K562 (cell line): ENCODE measurements at regions not wholly inside any gene's neighbourhood (a gene's known extent, or its start where the extent isn't known, plus 50 kb on each side); places are given as distances from the start of the nearest gene placed in this dataset.

Source experiments
- ATAC-seq: fragments of 200-7000 bp; cut with Tn5 transposase; 3 replicates; pipeline ENCODE4 v1.9.1; 2020; ENCODE audit warnings: moderate library complexity
- BruUV-seq: library from RNA; stranded (reverse); fragments of 400-500 nt; replicated peaks from 2 replicates; lab custom pipeline; 2021; lab: Mats Ljungman, UMichigan
- CTCF ChIA-PET: fragments of 300-600 bp; formaldehyde crosslinking; extraction: SDS; loops from one replicate; lab custom pipeline; 2021; ENCODE audit warnings: low intra/inter-chr PET ratio; lab: Yijun Ruan, JAX
- POLR2A ChIA-PET: fragments of 300-600, 350-650 bp; sonication (Branson Sonifier 250); formaldehyde crosslinking; extraction: SDS; loops from one replicate; lab custom pipeline; 2021; ENCODE audit warnings: antibody characterized with exemption, inconsistent platforms; lab: Yijun Ruan, JAX
- DNase-seq, 4 experiments: peaks; one replicate each; pipeline versions ENCODE4 v3.0.0 to v3.0.0-alpha.2; 2011 to 2018; ENCODE audit warnings: low spot score in 3 of 4, mixed read lengths in 3 of 4; ENCODE audit errors: extremely low read depth in 1 of 4
- FAIRE-seq: peaks from 2 replicates; lab custom pipeline; 2011; peaks lifted over from hg19 to GRCh38; lab: Jason Lieb, UNC
- H2AFZ ChIP-seq: 2 replicates; pipeline ENCODE4 v1.6.0; 2011; ENCODE audit warnings: low read depth, low read length, control low read depth, inconsistent platforms
- H3K27ac ChIP-seq: fragments of 200-600 bp; 3 replicates; pipeline ENCODE4 v1.8.0; 2011; ENCODE audit warnings: low read depth, mild to moderate bottlenecking, control low read depth, inconsistent platforms, low read length, moderate library complexity, mixed read lengths; ENCODE audit errors: extremely low read depth
- H3K27me3 ChIP-seq, 2 experiments: fragments of 300-600 bp in 1 of 2; 2 replicates in 1 of 2; 3 replicates in 1 of 2; pipeline versions ENCODE4 v1.6.0 to v1.8.0; 2011; ENCODE audit warnings: inconsistent platforms in 2 of 2, low read length in 2 of 2, mild to moderate bottlenecking in 1 of 2, mixed read lengths in 1 of 2, moderate library complexity in 1 of 2; ENCODE audit not compliant: control insufficient read depth in 2 of 2, insufficient read depth in 2 of 2
- H3K36me3 ChIP-seq: fragments of 300-600 bp; 3 replicates; pipeline ENCODE4 v1.8.0; 2011; ENCODE audit warnings: mild to moderate bottlenecking, low read length, inconsistent platforms; ENCODE audit not compliant: control insufficient read depth, insufficient read depth
- H3K4me1 ChIP-seq, 2 experiments: fragments of 200-600 bp in 1 of 2; replicated peaks in 1 of 2; 2 replicates in 1 of 2; 3 replicates in 1 of 2; pipeline versions ENCODE4 v1.5.1 to v1.8.0; 2011; ENCODE audit warnings: inconsistent platforms in 2 of 2, low read length in 2 of 2, mild to moderate bottlenecking in 1 of 2, mixed read lengths in 1 of 2, moderate library complexity in 1 of 2; ENCODE audit not compliant: control insufficient read depth in 2 of 2, insufficient read depth in 2 of 2
- H3K4me2 ChIP-seq: 2 replicates; pipeline ENCODE4 v1.6.1; 2011; ENCODE audit warnings: low read length, control low read depth, inconsistent platforms, mixed read lengths; ENCODE audit not compliant: insufficient read depth
- H3K4me3 ChIP-seq: fragments of 200-600 bp; sonication (generic), shearing (Covaris generic); 2 replicates; pipeline ENCODE4 v1.5.1; 2016; ENCODE audit warnings: control low read depth, inconsistent platforms
- H3K79me2 ChIP-seq: fragments of 200-600 bp; 3 replicates; pipeline ENCODE4 v1.8.0; 2011; ENCODE audit warnings: low read length, inconsistent platforms; ENCODE audit not compliant: control insufficient read depth, insufficient read depth
- H3K9ac ChIP-seq, 2 experiments: 2 replicates each; pipeline versions ENCODE4 v1.6.0 to v1.6.1; 2011; ENCODE audit warnings: low read depth in 2 of 2, low read length in 2 of 2, control low read depth in 1 of 2, inconsistent platforms in 1 of 2, mild to moderate bottlenecking in 1 of 2, mixed read lengths in 1 of 2; ENCODE audit not compliant: insufficient read depth in 1 of 2
- H3K9me1 ChIP-seq: one replicate; pipeline ENCODE4 v1.6.0; 2011; ENCODE audit warnings: inconsistent platforms, mild to moderate bottlenecking, low read length, moderate library complexity; ENCODE audit not compliant: control insufficient read depth, insufficient read depth
- H3K9me3 ChIP-seq: replicated peaks from 2 replicates; pipeline ENCODE4 v1.5.1; 2011; ENCODE audit warnings: low read depth, low read length, inconsistent platforms; ENCODE audit not compliant: control insufficient read depth, insufficient read depth
- H4K20me1 ChIP-seq: replicated peaks from 2 replicates; pipeline ENCODE4 v1.6.1; 2011; ENCODE audit warnings: low read length, inconsistent platforms, mixed read lengths; ENCODE audit not compliant: control insufficient read depth, insufficient read depth
- CHD2 ChIP-seq: IDR thresholded peaks from 2 replicates; pipeline ENCODE4 v1.6.1; 2011; ENCODE audit warnings: low read depth, low read length
- ESRRA ChIP-seq: fragments of 450-650 bp; IDR thresholded peaks from 2 replicates; pipeline ENCODE4 v1.6.1; 2014; ENCODE audit warnings: low read depth, mild to moderate bottlenecking, moderate library complexity, borderline replicate concordance
- FOXK1 ChIP-seq: sonication (generic); formaldehyde crosslinking; IDR thresholded peaks from 2 replicates; pipeline ENCODE4 v1.8.0; 2022; ENCODE audit warnings: missing genetic modification reagents, mild to moderate bottlenecking, borderline replicate concordance
- MEIS2 ChIP-seq: fragments of 450-650 bp; IDR thresholded peaks from 2 replicates; pipeline ENCODE4 v1.6.1; 2014; ENCODE audit warnings: mild to moderate bottlenecking; ENCODE audit not compliant: partially characterized antibody
- PTTG1 ChIP-seq: fragments of 450-650 bp; IDR thresholded peaks from 2 replicates; pipeline ENCODE4 v1.6.1; 2016; ENCODE audit warnings: low read depth, mild to moderate bottlenecking, missing genetic modification characterization, missing compliant biosample characterization
- SNRNP70 ChIP-seq: fragments of 200-400 bp; formaldehyde crosslinking; optimal IDR thresholded peaks from 2 replicates; pipeline ENCODE3; 2017; ENCODE audit warnings: low read depth, low read length
- TFAM ChIP-seq: fragments of 250-450 bp; sonication (Bioruptor Pico); conservative IDR thresholded peaks from 2 replicates; pipeline ENCODE4 v1.5.0; 2021; ENCODE audit warnings: mild to moderate bottlenecking, moderate library complexity
- ZNF134 ChIP-seq: fragments of 250-450 bp; sonication (Bioruptor Pico); conservative IDR thresholded peaks from 2 replicates; pipeline ENCODE4 v1.4.0; 2020
- ZNF232 ChIP-seq: sonication (generic); formaldehyde crosslinking; IDR thresholded peaks from 2 replicates; pipeline ENCODE4 v1.8.0; 2022; ENCODE audit warnings: mild to moderate bottlenecking, missing genetic modification reagents
- ZNF253 ChIP-seq: fragments of 250-450 bp; sonication (Bioruptor Pico); conservative IDR thresholded peaks from 2 replicates; pipeline ENCODE4 v1.6.1; 2021; ENCODE audit warnings: mild to moderate bottlenecking
- WGBS: fragments of 100-300 bp; shearing (Covaris generic); methylation state at CpG from one replicate; pipeline ENCODE4 v1.1.6; 2016; ENCODE audit warnings: low coverage, mixed read lengths; ENCODE audit not compliant: insufficient coverage; ENCODE audit errors: missing lambda C conversion rate; 5-methylcytosine and 5-hydroxymethylcytosine counted together
- in situ Hi-C: fragments of 300-500 bp; cut with MboI; formaldehyde crosslinking; loops from 4 replicates; pipeline ENCODE4 v1.15.0; 2018; ENCODE audit warnings: inconsistent platforms, mixed read lengths
- intact Hi-C: fragments of 100-400 bp; cut with micrococcal nuclease; formaldehyde crosslinking; loops from 2 replicates; pipeline ENCODE4 v1.14.2; 2022
- TF ChIP-seq, protein P1 (sequence below): fragments of 250-450 bp; sonication (Bioruptor Pico); IDR thresholded peaks from 2 replicates; pipeline ENCODE4 v1.4.0; 2020; ENCODE audit warnings: mild to moderate bottlenecking, moderate library complexity
- TF ChIP-seq, protein P2 (sequence below): fragments of 200-800 bp; sonication (Bioruptor generic); IDR thresholded peaks from 2 replicates; pipeline ENCODE4 v1.6.1; 2016; ENCODE audit warnings: missing genetic modification characterization, missing compliant biosample characterization
- TF ChIP-seq, protein P3 (sequence below): fragments of 450-650 bp; formaldehyde crosslinking; IDR thresholded peaks from 2 replicates; pipeline ENCODE4 v1.4.0; 2020; ENCODE audit warnings: mild to moderate bottlenecking, moderate library complexity

DNA sequence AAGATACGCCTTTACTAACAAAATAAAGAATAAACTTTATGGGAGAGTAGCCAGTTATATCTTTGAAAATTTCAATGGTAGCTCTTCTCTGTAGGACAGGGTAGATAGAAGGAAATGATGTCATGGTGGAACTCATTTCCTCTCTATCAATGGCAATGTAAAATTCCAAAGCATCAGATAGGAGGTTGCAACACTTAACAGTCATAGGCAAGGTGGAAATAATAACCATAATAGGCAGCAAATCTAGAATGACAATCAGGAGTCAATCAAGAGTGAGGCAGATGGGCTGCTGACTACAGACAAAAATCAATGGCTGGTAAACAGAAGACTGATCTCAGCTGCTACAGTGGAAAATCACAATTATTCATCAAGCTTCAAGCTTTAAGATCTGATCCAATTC, 53.9 kb upstream of the TET2 start:
- H3K27ac ChIP-seq = no peak overlapping the region
- POLR2A ChIA-PET = no interaction called here
- no peak for DNase-seq
- H3K9me3 ChIP-seq = no peaks in the 10 kb centered on the region
- no TSS peak for BruUV-seq
- ATAC-seq = no peak
- no peak overlapping the region for H3K4me3 ChIP-seq
- WGBS = 0% methylated on average over 1 of the region's 1 CpG
- H3K4me2 ChIP-seq = no peak overlapping the region
- no peak overlapping the region for H2AFZ ChIP-seq
- H3K9me1 ChIP-seq = no peaks in the 10 kb centered on the region
- CTCF ChIA-PET = no interaction called here
- no peaks in the 10 kb centered on the region for H3K79me2 ChIP-seq
- intact Hi-C loops = no loop called here
- in situ Hi-C loops = no loop called here
- no peak for FAIRE-seq
- no peaks in the 10 kb centered on the region for H3K27me3 ChIP-seq
- H3K4me1 ChIP-seq = no peaks in the 10 kb centered on the region
- no peaks in the 10 kb centered on the region for H3K36me3 ChIP-seq
- no peak overlapping the region for H3K9ac ChIP-seq
- H4K20me1 ChIP-seq = no peaks in the 10 kb centered on the region
- TF ChIP-seq PTTG1 (tag) (no peak), ZNF253 (CRISPR knock-in tag) (no peak), ZNF134 (CRISPR knock-in tag) (no peak), ZNF232 (CRISPR knock-in tag) (no peak), SNRNP70 (no peak), FOXK1 (no peak), MEIS2 (no peak), CHD2 (no peak), TFAM (CRISPR knock-in tag) (no peak), ESRRA (no peak)
- TF ChIP-seq, protein P1, sequence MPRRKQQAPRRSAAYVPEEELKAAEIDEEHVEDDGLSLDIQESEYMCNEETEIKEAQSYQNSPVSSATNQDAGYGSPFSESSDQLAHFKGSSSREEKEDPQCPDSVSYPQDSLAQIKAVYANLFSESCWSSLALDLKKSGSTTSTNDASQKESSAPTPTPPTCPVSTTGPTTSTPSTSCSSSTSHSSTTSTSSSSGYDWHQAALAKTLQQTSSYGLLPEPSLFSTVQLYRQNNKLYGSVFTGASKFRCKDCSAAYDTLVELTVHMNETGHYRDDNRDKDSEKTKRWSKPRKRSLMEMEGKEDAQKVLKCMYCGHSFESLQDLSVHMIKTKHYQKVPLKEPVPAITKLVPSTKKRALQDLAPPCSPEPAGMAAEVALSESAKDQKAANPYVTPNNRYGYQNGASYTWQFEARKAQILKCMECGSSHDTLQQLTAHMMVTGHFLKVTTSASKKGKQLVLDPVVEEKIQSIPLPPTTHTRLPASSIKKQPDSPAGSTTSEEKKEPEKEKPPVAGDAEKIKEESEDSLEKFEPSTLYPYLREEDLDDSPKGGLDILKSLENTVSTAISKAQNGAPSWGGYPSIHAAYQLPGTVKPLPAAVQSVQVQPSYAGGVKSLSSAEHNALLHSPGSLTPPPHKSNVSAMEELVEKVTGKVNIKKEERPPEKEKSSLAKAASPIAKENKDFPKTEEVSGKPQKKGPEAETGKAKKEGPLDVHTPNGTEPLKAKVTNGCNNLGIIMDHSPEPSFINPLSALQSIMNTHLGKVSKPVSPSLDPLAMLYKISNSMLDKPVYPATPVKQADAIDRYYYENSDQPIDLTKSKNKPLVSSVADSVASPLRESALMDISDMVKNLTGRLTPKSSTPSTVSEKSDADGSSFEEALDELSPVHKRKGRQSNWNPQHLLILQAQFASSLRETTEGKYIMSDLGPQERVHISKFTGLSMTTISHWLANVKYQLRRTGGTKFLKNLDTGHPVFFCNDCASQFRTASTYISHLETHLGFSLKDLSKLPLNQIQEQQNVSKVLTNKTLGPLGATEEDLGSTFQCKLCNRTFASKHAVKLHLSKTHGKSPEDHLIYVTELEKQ (CRISPR knock-in tag) = no peak
- TF ChIP-seq, protein P2, sequence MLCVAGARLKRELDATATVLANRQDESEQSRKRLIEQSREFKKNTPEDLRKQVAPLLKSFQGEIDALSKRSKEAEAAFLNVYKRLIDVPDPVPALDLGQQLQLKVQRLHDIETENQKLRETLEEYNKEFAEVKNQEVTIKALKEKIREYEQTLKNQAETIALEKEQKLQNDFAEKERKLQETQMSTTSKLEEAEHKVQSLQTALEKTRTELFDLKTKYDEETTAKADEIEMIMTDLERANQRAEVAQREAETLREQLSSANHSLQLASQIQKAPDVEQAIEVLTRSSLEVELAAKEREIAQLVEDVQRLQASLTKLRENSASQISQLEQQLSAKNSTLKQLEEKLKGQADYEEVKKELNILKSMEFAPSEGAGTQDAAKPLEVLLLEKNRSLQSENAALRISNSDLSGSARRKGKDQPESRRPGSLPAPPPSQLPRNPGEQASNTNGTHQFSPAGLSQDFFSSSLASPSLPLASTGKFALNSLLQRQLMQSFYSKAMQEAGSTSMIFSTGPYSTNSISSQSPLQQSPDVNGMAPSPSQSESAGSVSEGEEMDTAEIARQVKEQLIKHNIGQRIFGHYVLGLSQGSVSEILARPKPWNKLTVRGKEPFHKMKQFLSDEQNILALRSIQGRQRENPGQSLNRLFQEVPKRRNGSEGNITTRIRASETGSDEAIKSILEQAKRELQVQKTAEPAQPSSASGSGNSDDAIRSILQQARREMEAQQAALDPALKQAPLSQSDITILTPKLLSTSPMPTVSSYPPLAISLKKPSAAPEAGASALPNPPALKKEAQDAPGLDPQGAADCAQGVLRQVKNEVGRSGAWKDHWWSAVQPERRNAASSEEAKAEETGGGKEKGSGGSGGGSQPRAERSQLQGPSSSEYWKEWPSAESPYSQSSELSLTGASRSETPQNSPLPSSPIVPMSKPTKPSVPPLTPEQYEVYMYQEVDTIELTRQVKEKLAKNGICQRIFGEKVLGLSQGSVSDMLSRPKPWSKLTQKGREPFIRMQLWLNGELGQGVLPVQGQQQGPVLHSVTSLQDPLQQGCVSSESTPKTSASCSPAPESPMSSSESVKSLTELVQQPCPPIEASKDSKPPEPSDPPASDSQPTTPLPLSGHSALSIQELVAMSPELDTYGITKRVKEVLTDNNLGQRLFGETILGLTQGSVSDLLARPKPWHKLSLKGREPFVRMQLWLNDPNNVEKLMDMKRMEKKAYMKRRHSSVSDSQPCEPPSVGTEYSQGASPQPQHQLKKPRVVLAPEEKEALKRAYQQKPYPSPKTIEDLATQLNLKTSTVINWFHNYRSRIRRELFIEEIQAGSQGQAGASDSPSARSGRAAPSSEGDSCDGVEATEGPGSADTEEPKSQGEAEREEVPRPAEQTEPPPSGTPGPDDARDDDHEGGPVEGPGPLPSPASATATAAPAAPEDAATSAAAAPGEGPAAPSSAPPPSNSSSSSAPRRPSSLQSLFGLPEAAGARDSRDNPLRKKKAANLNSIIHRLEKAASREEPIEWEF (CRISPR knock-in tag) = no peak
- TF ChIP-seq, protein P3, sequence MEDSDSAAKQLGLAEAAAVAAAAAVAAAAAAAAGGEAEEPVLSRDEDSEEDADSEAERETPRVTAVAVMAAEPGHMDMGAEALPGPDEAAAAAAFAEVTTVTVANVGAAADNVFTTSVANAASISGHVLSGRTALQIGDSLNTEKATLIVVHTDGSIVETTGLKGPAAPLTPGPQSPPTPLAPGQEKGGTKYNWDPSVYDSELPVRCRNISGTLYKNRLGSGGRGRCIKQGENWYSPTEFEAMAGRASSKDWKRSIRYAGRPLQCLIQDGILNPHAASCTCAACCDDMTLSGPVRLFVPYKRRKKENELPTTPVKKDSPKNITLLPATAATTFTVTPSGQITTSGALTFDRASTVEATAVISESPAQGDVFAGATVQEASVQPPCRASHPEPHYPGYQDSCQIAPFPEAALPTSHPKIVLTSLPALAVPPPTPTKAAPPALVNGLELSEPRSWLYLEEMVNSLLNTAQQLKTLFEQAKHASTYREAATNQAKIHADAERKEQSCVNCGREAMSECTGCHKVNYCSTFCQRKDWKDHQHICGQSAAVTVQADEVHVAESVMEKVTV (CRISPR knock-in tag) = no peak
